ENCODE measurements at regions not wholly inside any gene's neighbourhood (a gene's known extent, or its start where the extent isn't known, plus 50 kb on each side); places are given as distances from the start of the nearest gene placed in this dataset.
A peak's percentile ranks its signal among the peaks of the same experiment; 100 is the strongest.
"Not testable (repeated sequence)": the region's sequence is repeated elsewhere in the genome, so short reads cannot be mapped to it uniquely, and the experiment has no call there.

- DNase-seq, result no peak
- in situ Hi-C loops (cut with MboI; ENCODE audit: low pct_unique_long_range_greater_than_20kb, low sequenced_read_pairs), result no loop called here
Measured at GRCh38 chr14:43539210-43539609, 967.9 kb downstream of the FSCB start.

GRCh38 chr14:43535231-43535838 is 971.7 kb downstream of the FSCB start:
- no peak for DNase-seq
- in situ Hi-C loops (cut with MboI; ENCODE audit: low pct_unique_long_range_greater_than_20kb, low sequenced_read_pairs), result no loop called here

GRCh38 chr14:43532825-43533416 is 974.2 kb downstream of the FSCB start:
- in situ Hi-C loops (cut with MboI; ENCODE audit: low pct_unique_long_range_greater_than_20kb, low sequenced_read_pairs), result no loop called here
- no peak for DNase-seq

DNA sequence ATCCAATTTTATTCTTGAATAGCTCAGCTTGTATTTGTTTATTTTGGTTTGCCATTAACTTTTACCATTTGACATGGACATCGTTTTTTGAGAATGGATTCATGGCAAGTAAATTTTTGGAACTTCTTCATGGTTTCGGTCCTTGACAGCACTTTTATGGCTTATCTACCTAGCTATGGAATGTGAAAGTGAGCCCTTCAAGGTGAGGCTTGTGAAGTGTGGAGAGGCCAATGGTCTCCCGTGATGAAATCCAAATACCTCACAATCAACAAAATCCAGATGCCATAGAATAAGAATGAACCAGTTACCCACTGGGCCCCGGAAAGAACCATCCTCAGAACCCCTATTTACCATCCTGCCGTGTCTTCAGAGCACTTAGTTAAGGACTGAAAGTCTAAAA is 978.8 kb downstream of the FSCB start:
- in situ Hi-C loops (cut with MboI; ENCODE audit: low pct_unique_long_range_greater_than_20kb, low sequenced_read_pairs), result no loop called here
- DNase-seq, result no peak

DNA sequence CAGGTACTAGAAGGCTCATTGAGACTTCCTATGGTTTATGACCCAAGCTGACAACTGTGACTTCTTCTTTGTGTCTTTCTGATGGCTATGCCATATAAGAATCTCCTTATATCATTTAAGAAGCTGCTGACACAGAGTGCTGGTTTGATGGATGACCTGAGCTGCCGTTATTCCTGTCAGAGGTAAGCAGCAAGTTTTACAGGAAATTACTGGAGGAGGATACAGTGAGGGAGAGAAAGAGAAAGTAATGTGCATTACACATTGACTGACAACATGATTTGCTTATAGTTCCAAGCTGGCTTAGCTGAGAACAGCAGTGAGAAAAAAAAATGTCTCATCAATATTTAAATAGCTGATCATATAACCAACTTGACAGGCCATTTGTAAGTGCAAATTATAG is 981.4 kb downstream of the FSCB start:
- in situ Hi-C loops (cut with MboI; ENCODE audit: low pct_unique_long_range_greater_than_20kb, low sequenced_read_pairs), result no loop called here
- DNase-seq, result no peak

GRCh38 chr14:43522901-43523300 is 984.2 kb downstream of the FSCB start:
- in situ Hi-C loops (cut with MboI; ENCODE audit: low pct_unique_long_range_greater_than_20kb, low sequenced_read_pairs), result no loop called here
- DNase-seq, result no peak

GRCh38 chr14:43522191-43522590 is 984.9 kb downstream of the FSCB start:
- in situ Hi-C loops (cut with MboI; ENCODE audit: low pct_unique_long_range_greater_than_20kb, low sequenced_read_pairs), result no loop called here
- no peak for DNase-seq

GRCh38 chr14:43503508-43503907 is 1003.6 kb downstream of the FSCB start:
- in situ Hi-C loops (cut with MboI; ENCODE audit: low pct_unique_long_range_greater_than_20kb, low sequenced_read_pairs), result no loop called here
- DNase-seq, result no peak

DNA sequence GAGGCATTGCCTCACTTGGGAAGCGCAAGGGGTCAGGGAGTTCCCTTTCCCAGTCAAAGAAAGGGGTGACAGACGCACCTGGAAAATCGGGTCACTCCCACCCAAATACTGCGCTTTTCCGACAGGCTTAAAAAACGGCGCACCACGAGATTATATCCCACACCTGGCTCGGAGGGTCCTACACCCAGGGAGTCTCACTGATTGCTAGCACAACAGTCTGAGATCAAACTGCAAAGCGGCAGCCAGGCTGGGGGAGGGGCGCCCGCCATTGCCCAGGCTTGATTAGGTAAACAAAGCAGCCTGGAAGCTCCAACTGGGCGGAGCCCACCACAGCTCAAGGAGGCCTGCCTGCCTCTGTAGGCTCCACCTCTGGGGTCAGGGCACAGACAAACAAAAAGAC is 1014.7 kb downstream of the FSCB start:
- in situ Hi-C loops (cut with MboI; ENCODE audit: low pct_unique_long_range_greater_than_20kb, low sequenced_read_pairs); DNase-seq: not testable (repeated sequence)

DNA sequence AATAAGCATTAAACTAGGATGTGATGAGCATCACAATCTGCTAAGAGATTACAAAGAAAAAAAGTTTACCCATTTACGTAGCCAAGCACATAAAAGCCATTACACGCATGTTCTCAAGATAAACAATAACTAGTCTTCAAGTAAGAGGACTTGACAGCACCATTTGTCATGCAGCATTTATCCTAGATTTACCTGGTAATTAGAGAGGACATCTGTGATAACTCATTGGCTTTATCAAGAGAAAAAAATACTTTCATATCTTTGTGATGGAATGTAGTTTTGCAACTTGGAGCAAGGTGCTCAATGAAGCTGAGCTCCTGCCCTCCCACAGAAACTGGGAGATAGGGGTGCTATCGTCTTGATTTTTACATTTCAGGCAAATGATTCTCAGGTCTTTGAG is 1023.7 kb downstream of the FSCB start:
- in situ Hi-C loops (cut with MboI; ENCODE audit: low pct_unique_long_range_greater_than_20kb, low sequenced_read_pairs), result no loop called here

DNA sequence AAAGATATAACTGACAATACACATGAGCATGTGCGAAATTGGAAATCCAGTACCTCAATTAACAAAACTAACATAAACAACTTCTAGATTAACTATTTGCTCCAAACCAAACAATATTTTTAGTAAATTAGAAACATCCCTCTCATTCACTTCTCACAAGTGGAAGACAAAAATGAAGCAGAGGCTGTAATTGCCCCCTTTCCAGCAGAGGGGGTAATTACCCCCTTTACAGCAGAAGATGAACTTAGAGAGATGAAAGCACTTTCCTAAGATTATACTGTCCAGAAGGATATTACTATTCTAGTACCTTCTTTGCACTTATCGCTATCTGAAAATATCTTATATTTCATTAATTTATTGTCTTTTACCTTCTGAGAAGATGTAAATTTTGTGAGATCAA is 1025.2 kb downstream of the FSCB start:
- in situ Hi-C loops (cut with MboI; ENCODE audit: low pct_unique_long_range_greater_than_20kb, low sequenced_read_pairs), result no loop called here
- no peak for DNase-seq

More for the DNA sequence above, 1023.7 kb downstream of the FSCB start:
- no peak for DNase-seq

DNA sequence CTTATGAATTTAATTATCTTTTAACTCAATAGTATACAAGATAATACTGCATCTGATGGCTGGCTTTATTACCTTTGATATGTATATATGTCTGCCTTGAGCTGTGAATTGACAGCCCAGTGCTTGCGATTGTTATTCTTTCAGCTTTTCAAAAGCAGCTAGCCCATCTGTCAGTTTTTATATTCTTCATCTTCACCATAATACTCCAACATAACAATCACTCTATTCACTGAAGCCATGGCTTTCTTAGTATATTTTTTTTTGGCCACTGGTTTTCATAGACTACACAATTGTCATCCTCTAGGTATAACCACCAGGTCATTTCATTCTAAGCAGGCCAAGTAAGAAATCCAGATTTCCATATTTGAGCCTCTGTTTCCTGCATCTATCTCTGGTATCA is 1026.1 kb downstream of the FSCB start:
- DNase-seq, result no peak
- in situ Hi-C loops (cut with MboI; ENCODE audit: low pct_unique_long_range_greater_than_20kb, low sequenced_read_pairs), result no loop called here

GRCh38 chr14:43479596-43480195 is 1027.4 kb downstream of the FSCB start:
- DNase-seq, result no peak
- in situ Hi-C loops (cut with MboI; ENCODE audit: low pct_unique_long_range_greater_than_20kb, low sequenced_read_pairs), result no loop called here

GRCh38 chr14:43476822-43477221 is 1030.3 kb downstream of the FSCB start:
- DNase-seq, result no peak
- in situ Hi-C loops (cut with MboI; ENCODE audit: low pct_unique_long_range_greater_than_20kb, low sequenced_read_pairs), result no loop called here

GRCh38 chr14:43475757-43476156 is 1031.3 kb downstream of the FSCB start:
- DNase-seq, result no peak
- in situ Hi-C loops (cut with MboI; ENCODE audit: low pct_unique_long_range_greater_than_20kb, low sequenced_read_pairs), result no loop called here

DNA sequence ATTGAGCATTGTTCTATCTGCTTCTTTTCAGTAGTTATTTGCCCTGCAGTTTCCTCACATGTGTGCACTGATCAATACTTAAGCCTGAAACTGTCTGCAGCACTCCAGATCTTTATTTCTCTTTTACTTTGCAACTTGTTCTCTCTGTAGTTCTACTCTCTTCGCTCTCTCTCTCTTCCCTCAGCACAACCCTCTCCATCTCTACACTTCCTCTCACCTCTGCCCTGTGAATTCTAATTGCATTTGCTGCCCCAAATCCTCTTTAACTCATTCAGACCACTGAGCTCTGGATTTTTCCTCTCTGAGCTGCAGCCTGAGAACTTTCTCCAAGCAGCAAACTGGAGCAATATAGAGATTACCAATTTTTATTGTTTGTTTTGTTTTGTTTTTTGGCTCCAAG is 1035.5 kb downstream of the FSCB start:
- no peak for DNase-seq
- in situ Hi-C loops (cut with MboI; ENCODE audit: low pct_unique_long_range_greater_than_20kb, low sequenced_read_pairs), result no loop called here

DNA sequence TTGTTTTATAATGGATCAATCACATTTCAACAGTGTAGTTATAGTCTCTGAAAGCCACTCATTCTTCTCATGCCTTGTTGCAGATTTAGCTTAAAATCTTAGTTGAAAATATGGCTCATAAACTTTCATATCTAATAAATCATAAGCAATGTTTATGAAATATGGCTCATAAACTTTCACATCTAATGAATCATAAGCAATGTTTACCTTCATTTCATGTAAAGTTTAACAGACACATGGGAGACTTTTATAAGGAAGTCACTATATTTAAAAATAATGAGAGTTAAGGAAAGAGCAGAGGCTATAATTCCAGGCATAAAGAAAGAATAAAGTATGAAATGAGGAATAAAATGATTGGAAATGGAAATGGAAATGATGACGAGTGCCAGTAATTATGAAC is 1042.1 kb downstream of the FSCB start:
- in situ Hi-C loops (cut with MboI; ENCODE audit: low pct_unique_long_range_greater_than_20kb, low sequenced_read_pairs), result no loop called here
- DNase-seq, result no peak

- no peak for DNase-seq
- in situ Hi-C loops (cut with MboI; ENCODE audit: low pct_unique_long_range_greater_than_20kb, low sequenced_read_pairs), result no loop called here
Measured at GRCh38 chr14:43449291-43449690, 1057.8 kb downstream of the FSCB start.

DNA sequence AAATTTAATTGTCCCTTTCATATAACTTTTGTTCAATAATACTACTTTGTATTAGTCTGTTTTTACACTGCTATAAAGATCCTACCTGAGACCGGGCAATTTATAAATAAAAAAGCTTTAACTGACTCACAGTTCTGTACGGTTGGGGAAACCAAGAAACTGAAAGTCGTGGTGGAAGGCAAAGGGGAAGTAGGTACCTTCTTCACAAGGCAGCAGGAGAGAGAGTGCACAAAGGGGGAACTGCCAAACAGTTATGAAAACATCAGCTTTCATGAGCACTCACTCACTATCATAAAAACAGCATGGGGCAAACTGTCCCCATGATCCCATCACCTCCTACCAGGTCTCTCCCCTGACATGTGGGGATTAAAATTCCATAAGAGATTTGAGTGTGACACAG is 1069.0 kb downstream of the FSCB start:
- DNase-seq, result peak; percentile 27

GRCh38 chr14:43418324-43418723 is 1088.8 kb downstream of the FSCB start:
- in situ Hi-C loops (cut with MboI; ENCODE audit: low pct_unique_long_range_greater_than_20kb, low sequenced_read_pairs), result no loop called here
- DNase-seq, result peak; percentile 27

More for the DNA sequence above, 1069.0 kb downstream of the FSCB start:
- in situ Hi-C loops (cut with MboI; ENCODE audit: low pct_unique_long_range_greater_than_20kb, low sequenced_read_pairs), result no loop called here

GRCh38 chr14:43413084-43413483 is 1094.0 kb downstream of the FSCB start:
- DNase-seq, result no peak
- in situ Hi-C loops (cut with MboI; ENCODE audit: low pct_unique_long_range_greater_than_20kb, low sequenced_read_pairs), result no loop called here
